ENCODE measurements at regions not wholly inside any gene's neighbourhood (a gene's known extent, or its start where the extent isn't known, plus 50 kb on each side); places are given as distances from the start of the nearest gene placed in this dataset.

- ATAC-seq (ENCODE audit: insufficient number of reproducible peaks, low FRiP score, low read depth) (no peak), DNase-seq (ENCODE audit: low spot score) (no peak)
- no peaks in the 10 kb centered on the region for H3K9me3 ChIP-seq
- H3K27me3 ChIP-seq (replicated peaks; ENCODE audit: insufficient read depth) = no peaks in the 10 kb centered on the region
- TF ChIP-seq CTCF (IDR thresholded peaks at IDR 0.05) = no peak
- no peak overlapping the region for H3K4me3 ChIP-seq
- no peaks in the 10 kb centered on the region for H3K36me3 ChIP-seq
- H3K4me1 ChIP-seq (ENCODE audit: control insufficient read depth in 1 of 2, low read depth in 2 of 2) = no peaks in the 10 kb centered on the region
- no peak overlapping the region for H3K27ac ChIP-seq
Measured at GRCh38 chr5:116763987-116764866, 189.6 kb upstream of the SEMA6A start.

GRCh38 chr5:116759860-116760640, 185.4 kb upstream of the SEMA6A start:
- no peak for ATAC-seq (ENCODE audit: insufficient number of reproducible peaks, low FRiP score, low read depth)

GRCh38 chr5:116757326-116757725, 182.7 kb upstream of the SEMA6A start:
- no peak for DNase-seq (ENCODE audit: low spot score)
- H3K36me3 ChIP-seq = no peaks in the 10 kb centered on the region
- no peaks in the 10 kb centered on the region for H3K27me3 ChIP-seq (replicated peaks; ENCODE audit: insufficient read depth)
- no peaks in the 10 kb centered on the region for H3K4me1 ChIP-seq (ENCODE audit: control insufficient read depth in 1 of 2, low read depth in 2 of 2)
- TF ChIP-seq CTCF (IDR thresholded peaks at IDR 0.05) = no peak
- no peak for ATAC-seq (ENCODE audit: insufficient number of reproducible peaks, low FRiP score, low read depth)
- no peak overlapping the region for H3K4me3 ChIP-seq
- no peak overlapping the region for H3K27ac ChIP-seq
- no peaks in the 10 kb centered on the region for H3K9me3 ChIP-seq

More at GRCh38 chr5:116759860-116760640, 185.4 kb upstream of the SEMA6A start:
- no peak for DNase-seq (ENCODE audit: low spot score)
- H3K27ac ChIP-seq = no peak overlapping the region
- no peak for TF ChIP-seq CTCF (IDR thresholded peaks at IDR 0.05)
- H3K36me3 ChIP-seq = no peaks in the 10 kb centered on the region
- no peaks in the 10 kb centered on the region for H3K9me3 ChIP-seq
- H3K27me3 ChIP-seq (replicated peaks; ENCODE audit: insufficient read depth) = no peaks in the 10 kb centered on the region
- no peak overlapping the region for H3K4me3 ChIP-seq
- H3K4me1 ChIP-seq (ENCODE audit: control insufficient read depth in 1 of 2, low read depth in 2 of 2) = no peaks in the 10 kb centered on the region

- Histone ChIP-seq H3K27ac (no peak overlapping the region), H3K4me3 (no peak overlapping the region), H3K4me1 (ENCODE audit: control insufficient read depth in 1 of 2, low read depth in 2 of 2) (no peaks in the 10 kb centered on the region), H3K27me3 (replicated peaks; ENCODE audit: insufficient read depth) (no peaks in the 10 kb centered on the region), H3K9me3 (no peaks in the 10 kb centered on the region), H3K36me3 (no peaks in the 10 kb centered on the region)
- no peak for TF ChIP-seq CTCF (IDR thresholded peaks at IDR 0.05)
- DNase-seq (ENCODE audit: low spot score) (no peak), ATAC-seq (ENCODE audit: insufficient number of reproducible peaks, low FRiP score, low read depth) (no peak)
Measured at GRCh38 chr5:116756531-116756930, 181.9 kb upstream of the SEMA6A start.

GRCh38 chr5:116754556-116754955, 179.9 kb upstream of the SEMA6A start:
- DNase-seq (ENCODE audit: low spot score) (no peak), ATAC-seq (ENCODE audit: insufficient number of reproducible peaks, low FRiP score, low read depth) (no peak)
- no peak for TF ChIP-seq CTCF (IDR thresholded peaks at IDR 0.05)

More at GRCh38 chr5:116754556-116754955, 179.9 kb upstream of the SEMA6A start:
- Histone ChIP-seq H3K4me3 (no peak overlapping the region), H3K27ac (no peak overlapping the region), H3K4me1 (ENCODE audit: control insufficient read depth in 1 of 2, low read depth in 2 of 2) (no peaks in the 10 kb centered on the region), H3K27me3 (replicated peaks; ENCODE audit: insufficient read depth) (no peaks in the 10 kb centered on the region), H3K9me3 (no peaks in the 10 kb centered on the region), H3K36me3 (no peaks in the 10 kb centered on the region)

Data from thoracic aorta (tissue), 2 donors.